ENCODE measurements at regions not wholly inside any gene's neighbourhood (a gene's known extent, or its start where the extent isn't known, plus 50 kb on each side); places are given as distances from the start of the nearest gene placed in this dataset.
A peak's percentile ranks its signal among the peaks of the same experiment; 100 is the strongest.

DNA sequence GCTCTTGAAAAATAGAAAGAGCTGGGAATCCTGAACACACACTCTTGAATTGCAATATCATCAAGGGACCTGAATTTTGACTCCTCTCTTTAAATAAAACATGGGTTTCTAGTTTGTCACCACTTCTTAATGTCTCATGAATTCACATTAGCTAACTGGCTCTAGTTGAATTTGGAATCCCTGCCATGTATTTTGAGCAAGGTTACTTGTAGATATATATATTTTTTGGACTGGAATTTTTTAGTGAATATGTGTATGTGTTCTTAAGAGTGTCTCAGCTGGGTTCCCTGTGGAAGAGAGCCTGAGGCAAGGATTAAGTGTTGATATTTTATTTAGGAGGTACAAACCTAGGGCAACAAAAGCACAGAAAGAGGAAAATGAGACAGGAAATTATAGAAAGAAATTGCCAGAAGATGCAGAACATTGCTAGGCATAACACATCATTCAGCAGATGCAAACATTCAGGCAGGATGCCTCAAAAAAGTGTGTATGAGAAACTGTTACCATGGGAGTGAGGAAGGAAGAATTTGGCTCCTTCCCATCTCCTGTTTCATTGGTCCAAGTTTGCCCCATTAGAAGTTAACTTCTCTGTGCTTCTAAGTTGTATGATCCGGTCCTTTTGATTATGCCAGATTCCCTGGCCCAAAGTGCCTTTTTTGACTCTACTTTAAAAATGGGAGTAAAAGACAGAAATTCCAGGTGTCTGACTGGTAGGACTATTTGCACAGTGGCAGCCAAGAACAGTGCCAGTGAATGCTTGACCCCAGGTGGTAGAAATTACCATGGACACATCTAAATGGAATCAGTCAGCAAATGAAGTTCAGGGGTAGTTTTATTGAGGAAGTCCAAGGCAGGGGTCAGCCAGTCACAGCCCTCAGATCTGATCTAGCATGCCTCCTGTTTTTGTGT, 253.7 kb upstream of the TGFBR2 start:
- ATAC-seq (no peak), DNase-seq (ENCODE audit: low spot score) (no peak)
- Histone ChIP-seq H3K4me2 (no peak overlapping the region), H3K27me3 (ENCODE audit: insufficient read depth) (no peaks in the 10 kb centered on the region), H3K4me3 (no peak overlapping the region), H3K9me2 (ENCODE audit: insufficient read depth) (no peaks in the 10 kb centered on the region), H3K27ac (ENCODE audit: low read depth) (no peak overlapping the region), H3K4me1 (ENCODE audit: insufficient read depth) (no peaks in the 10 kb centered on the region), H4K20me1 (replicated peaks; ENCODE audit: insufficient read depth) (no peaks in the 10 kb centered on the region), H3K36me3 (ENCODE audit: insufficient read depth) (no peaks in the 10 kb centered on the region), H3F3A (replicated peaks; ENCODE audit: low read depth) (no peaks in the 10 kb centered on the region), H3K79me2 (replicated peaks; ENCODE audit: insufficient read depth) (no peaks in the 10 kb centered on the region), H2AFZ (peak overlapping the region; percentile 72; the same call in 1 of the 2 replicates)
- Mint-ChIP-seq H3K9me3 (no peaks in the 10 kb centered on the region; the same call in 2 of the 3 replicates), H3K27ac (no peak overlapping the region), H3K4me1 (peaks cover 10% of the 10 kb centered on the region; the same call in 2 of the 3 replicates), H3K36me3 (ENCODE audit: low read depth) (no peaks in the 10 kb centered on the region), H3K27me3 (ENCODE audit: insufficient read depth, low read depth, poor library complexity) (no peaks in the 10 kb centered on the region), H3K4me3 (no peak overlapping the region)
- no peak for TF ChIP-seq ZNF114 (CRISPR knock-in tag; IDR thresholded peaks at IDR 0.05)
- TF ChIP-seq JUNB (IDR thresholded peaks at IDR 0.05; ENCODE audit: unreplicated experiment): no peak
- TF ChIP-seq, protein P1, sequence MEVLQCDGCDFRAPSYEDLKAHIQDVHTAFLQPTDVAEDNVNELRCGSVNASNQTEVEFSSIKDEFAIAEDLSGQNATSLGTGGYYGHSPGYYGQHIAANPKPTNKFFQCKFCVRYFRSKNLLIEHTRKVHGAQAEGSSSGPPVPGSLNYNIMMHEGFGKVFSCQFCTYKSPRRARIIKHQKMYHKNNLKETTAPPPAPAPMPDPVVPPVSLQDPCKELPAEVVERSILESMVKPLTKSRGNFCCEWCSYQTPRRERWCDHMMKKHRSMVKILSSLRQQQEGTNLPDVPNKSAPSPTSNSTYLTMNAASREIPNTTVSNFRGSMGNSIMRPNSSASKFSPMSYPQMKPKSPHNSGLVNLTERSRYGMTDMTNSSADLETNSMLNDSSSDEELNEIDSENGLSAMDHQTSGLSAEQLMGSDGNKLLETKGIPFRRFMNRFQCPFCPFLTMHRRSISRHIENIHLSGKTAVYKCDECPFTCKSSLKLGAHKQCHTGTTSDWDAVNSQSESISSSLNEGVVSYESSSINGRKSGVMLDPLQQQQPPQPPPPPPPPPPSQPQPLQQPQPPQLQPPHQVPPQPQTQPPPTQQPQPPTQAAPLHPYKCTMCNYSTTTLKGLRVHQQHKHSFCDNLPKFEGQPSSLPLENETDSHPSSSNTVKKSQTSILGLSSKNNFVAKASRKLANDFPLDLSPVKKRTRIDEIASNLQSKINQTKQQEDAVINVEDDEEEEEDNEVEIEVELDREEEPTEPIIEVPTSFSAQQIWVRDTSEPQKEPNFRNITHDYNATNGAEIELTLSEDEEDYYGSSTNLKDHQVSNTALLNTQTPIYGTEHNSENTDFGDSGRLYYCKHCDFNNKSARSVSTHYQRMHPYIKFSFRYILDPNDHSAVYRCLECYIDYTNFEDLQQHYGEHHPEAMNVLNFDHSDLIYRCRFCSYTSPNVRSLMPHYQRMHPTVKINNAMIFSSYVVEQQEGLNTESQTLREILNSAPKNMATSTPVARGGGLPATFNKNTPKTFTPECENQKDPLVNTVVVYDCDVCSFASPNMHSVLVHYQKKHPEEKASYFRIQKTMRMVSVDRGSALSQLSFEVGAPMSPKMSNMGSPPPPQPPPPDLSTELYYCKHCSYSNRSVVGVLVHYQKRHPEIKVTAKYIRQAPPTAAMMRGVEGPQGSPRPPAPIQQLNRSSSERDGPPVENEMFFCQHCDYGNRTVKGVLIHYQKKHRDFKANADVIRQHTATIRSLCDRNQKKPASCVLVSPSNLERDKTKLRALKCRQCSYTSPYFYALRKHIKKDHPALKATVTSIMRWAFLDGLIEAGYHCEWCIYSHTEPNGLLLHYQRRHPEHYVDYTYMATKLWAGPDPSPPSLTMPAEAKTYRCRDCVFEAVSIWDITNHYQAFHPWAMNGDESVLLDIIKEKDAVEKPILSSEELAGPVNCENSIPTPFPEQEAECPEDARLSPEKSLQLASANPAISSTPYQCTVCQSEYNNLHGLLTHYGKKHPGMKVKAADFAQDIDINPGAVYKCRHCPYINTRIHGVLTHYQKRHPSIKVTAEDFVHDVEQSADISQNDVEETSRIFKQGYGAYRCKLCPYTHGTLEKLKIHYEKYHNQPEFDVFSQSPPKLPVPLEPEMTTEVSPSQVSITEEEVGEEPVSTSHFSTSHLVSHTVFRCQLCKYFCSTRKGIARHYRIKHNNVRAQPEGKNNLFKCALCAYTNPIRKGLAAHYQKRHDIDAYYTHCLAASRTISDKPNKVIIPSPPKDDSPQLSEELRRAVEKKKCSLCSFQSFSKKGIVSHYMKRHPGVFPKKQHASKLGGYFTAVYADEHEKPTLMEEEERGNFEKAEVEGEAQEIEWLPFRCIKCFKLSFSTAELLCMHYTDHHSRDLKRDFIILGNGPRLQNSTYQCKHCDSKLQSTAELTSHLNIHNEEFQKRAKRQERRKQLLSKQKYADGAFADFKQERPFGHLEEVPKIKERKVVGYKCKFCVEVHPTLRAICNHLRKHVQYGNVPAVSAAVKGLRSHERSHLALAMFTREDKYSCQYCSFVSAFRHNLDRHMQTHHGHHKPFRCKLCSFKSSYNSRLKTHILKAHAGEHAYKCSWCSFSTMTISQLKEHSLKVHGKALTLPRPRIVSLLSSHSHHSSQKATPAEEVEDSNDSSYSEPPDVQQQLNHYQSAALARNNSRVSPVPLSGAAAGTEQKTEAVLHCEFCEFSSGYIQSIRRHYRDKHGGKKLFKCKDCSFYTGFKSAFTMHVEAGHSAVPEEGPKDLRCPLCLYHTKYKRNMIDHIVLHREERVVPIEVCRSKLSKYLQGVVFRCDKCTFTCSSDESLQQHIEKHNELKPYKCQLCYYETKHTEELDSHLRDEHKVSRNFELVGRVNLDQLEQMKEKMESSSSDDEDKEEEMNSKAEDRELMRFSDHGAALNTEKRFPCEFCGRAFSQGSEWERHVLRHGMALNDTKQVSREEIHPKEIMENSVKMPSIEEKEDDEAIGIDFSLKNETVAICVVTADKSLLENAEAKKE (CRISPR knock-in tag; IDR thresholded peaks at IDR 0.05): no peak
- TF ChIP-seq EZH2phosphoT487 (IDR thresholded peaks at IDR 0.05; ENCODE audit: unreplicated experiment): no peak
- no peak for TF ChIP-seq ZNF331 (CRISPR knock-in tag; IDR thresholded peaks at IDR 0.05; ENCODE audit: low read depth)
- no peak for TF ChIP-seq POLR2AphosphoS5 (IDR thresholded peaks at IDR 0.05; ENCODE audit: low read depth)
- TF ChIP-seq NANOG (IDR thresholded peaks at IDR 0.05; ENCODE audit: borderline replicate concordance): no peak
- TF ChIP-seq, protein P2, sequence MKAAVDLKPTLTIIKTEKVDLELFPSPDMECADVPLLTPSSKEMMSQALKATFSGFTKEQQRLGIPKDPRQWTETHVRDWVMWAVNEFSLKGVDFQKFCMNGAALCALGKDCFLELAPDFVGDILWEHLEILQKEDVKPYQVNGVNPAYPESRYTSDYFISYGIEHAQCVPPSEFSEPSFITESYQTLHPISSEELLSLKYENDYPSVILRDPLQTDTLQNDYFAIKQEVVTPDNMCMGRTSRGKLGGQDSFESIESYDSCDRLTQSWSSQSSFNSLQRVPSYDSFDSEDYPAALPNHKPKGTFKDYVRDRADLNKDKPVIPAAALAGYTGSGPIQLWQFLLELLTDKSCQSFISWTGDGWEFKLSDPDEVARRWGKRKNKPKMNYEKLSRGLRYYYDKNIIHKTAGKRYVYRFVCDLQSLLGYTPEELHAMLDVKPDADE (IDR thresholded peaks at IDR 0.05): no peak
- no peak for TF ChIP-seq STAT1 (IDR thresholded peaks at IDR 0.05; ENCODE audit: unreplicated experiment)
- no peak for TF ChIP-seq EZH2 (IDR thresholded peaks at IDR 0.05; ENCODE audit: low read depth, unreplicated experiment)
- TF ChIP-seq, protein P3, sequence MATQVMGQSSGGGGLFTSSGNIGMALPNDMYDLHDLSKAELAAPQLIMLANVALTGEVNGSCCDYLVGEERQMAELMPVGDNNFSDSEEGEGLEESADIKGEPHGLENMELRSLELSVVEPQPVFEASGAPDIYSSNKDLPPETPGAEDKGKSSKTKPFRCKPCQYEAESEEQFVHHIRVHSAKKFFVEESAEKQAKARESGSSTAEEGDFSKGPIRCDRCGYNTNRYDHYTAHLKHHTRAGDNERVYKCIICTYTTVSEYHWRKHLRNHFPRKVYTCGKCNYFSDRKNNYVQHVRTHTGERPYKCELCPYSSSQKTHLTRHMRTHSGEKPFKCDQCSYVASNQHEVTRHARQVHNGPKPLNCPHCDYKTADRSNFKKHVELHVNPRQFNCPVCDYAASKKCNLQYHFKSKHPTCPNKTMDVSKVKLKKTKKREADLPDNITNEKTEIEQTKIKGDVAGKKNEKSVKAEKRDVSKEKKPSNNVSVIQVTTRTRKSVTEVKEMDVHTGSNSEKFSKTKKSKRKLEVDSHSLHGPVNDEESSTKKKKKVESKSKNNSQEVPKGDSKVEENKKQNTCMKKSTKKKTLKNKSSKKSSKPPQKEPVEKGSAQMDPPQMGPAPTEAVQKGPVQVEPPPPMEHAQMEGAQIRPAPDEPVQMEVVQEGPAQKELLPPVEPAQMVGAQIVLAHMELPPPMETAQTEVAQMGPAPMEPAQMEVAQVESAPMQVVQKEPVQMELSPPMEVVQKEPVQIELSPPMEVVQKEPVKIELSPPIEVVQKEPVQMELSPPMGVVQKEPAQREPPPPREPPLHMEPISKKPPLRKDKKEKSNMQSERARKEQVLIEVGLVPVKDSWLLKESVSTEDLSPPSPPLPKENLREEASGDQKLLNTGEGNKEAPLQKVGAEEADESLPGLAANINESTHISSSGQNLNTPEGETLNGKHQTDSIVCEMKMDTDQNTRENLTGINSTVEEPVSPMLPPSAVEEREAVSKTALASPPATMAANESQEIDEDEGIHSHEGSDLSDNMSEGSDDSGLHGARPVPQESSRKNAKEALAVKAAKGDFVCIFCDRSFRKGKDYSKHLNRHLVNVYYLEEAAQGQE (IDR thresholded peaks at IDR 0.05; ENCODE audit: unreplicated experiment): no peak
- TF ChIP-seq CREB1 (CRISPR knock-in tag; IDR thresholded peaks at IDR 0.05; ENCODE audit: low read depth): no peak
- TF ChIP-seq, protein P4, sequence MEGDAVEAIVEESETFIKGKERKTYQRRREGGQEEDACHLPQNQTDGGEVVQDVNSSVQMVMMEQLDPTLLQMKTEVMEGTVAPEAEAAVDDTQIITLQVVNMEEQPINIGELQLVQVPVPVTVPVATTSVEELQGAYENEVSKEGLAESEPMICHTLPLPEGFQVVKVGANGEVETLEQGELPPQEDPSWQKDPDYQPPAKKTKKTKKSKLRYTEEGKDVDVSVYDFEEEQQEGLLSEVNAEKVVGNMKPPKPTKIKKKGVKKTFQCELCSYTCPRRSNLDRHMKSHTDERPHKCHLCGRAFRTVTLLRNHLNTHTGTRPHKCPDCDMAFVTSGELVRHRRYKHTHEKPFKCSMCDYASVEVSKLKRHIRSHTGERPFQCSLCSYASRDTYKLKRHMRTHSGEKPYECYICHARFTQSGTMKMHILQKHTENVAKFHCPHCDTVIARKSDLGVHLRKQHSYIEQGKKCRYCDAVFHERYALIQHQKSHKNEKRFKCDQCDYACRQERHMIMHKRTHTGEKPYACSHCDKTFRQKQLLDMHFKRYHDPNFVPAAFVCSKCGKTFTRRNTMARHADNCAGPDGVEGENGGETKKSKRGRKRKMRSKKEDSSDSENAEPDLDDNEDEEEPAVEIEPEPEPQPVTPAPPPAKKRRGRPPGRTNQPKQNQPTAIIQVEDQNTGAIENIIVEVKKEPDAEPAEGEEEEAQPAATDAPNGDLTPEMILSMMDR (conservative IDR thresholded peaks at IDR 0.05; ENCODE audit: low read depth in 2 of 2): no peak

Data from GM23338 (cell line).